Endothelial cell of umbilical vein (primary cell): ENCODE measurements at regions not wholly inside any gene's neighbourhood (a gene's known extent, or its start where the extent isn't known, plus 50 kb on each side); places are given as distances from the start of the nearest gene placed in this dataset.

ENCODE experiments used
- EZH2 ChIP-seq: IDR thresholded peaks from 2 replicates; pipeline ENCODE4 v1.6.1; 2012; ENCODE audit warnings: borderline replicate concordance, low read depth, mild to moderate bottlenecking, moderate library complexity, low read length, inconsistent platforms; ENCODE audit not compliant: severe bottlenecking
- FOS ChIP-seq: IDR thresholded peaks from 2 replicates; pipeline ENCODE4 v1.6.1; 2011; ENCODE audit warnings: mild to moderate bottlenecking, low read length, moderate library complexity, borderline replicate concordance; ENCODE audit not compliant: insufficient read depth
- GATA2 ChIP-seq: IDR thresholded peaks from 2 replicates; pipeline ENCODE4 v1.7.0; 2011; ENCODE audit warnings: low read depth, mild to moderate bottlenecking, moderate library complexity, mixed read lengths, low read length; ENCODE audit not compliant: insufficient read length, insufficient read depth
- JUN ChIP-seq: IDR thresholded peaks from 2 replicates; pipeline ENCODE4 v1.6.1; 2011; ENCODE audit warnings: borderline replicate concordance, low read depth; ENCODE audit not compliant: insufficient read length, insufficient read depth
- MAX ChIP-seq: IDR thresholded peaks from 2 replicates; pipeline ENCODE4 v1.6.1; 2011; ENCODE audit not compliant: insufficient read depth, insufficient read length
- MYC ChIP-seq: IDR thresholded peaks from one replicate; pipeline ENCODE4 v1.6.1; 2011; ENCODE audit warnings: mild to moderate bottlenecking, low read depth, low read length
- POLR2A ChIP-seq: IDR thresholded peaks from 2 replicates; pipeline ENCODE4 v1.6.1; 2012; ENCODE audit warnings: low read depth, mild to moderate bottlenecking, control low read depth, low read length
- POLR2AphosphoS5 ChIP-seq: IDR thresholded peaks from 2 replicates; pipeline ENCODE4 v1.6.1; 2012; ENCODE audit warnings: low read depth, mild to moderate bottlenecking, control low read depth, low read length, moderate library complexity; ENCODE audit not compliant: insufficient read depth
- TF ChIP-seq, protein P1 (sequence below), 2 donors: IDR thresholded peaks; 1 replicate in 1 of 2; 2 replicates in 1 of 2; pipeline ENCODE4 v1.5.1; 2011; ENCODE audit warnings: low read length in 2 of 2, mild to moderate bottlenecking in 2 of 2, moderate library complexity in 2 of 2, control low read depth in 1 of 2, inconsistent platforms in 1 of 2, low read depth in 1 of 2; ENCODE audit not compliant: insufficient read depth in 1 of 2; ENCODE audit errors: extremely low read depth in 1 of 2

DNA sequence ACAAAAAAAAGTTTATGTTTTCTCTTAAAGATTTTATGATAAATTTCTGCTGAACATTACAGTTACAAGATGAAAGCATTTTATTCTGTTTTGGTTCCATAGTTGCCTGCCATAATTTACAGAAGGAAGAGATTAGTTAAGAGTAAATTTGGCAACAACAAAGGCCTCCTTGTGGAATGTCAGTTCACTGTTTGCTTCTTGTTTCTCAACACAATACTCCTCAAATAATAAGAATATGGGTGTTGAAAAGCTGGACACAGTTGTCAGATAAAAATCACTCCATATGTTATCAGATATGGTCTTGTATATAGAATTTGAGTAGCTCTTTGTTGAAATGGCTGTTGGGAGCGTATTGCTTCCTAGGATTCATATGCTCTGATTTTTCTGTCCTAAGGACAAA lies 359.5 kb downstream of the CPS1 start:
- TF ChIP-seq, protein P1, sequence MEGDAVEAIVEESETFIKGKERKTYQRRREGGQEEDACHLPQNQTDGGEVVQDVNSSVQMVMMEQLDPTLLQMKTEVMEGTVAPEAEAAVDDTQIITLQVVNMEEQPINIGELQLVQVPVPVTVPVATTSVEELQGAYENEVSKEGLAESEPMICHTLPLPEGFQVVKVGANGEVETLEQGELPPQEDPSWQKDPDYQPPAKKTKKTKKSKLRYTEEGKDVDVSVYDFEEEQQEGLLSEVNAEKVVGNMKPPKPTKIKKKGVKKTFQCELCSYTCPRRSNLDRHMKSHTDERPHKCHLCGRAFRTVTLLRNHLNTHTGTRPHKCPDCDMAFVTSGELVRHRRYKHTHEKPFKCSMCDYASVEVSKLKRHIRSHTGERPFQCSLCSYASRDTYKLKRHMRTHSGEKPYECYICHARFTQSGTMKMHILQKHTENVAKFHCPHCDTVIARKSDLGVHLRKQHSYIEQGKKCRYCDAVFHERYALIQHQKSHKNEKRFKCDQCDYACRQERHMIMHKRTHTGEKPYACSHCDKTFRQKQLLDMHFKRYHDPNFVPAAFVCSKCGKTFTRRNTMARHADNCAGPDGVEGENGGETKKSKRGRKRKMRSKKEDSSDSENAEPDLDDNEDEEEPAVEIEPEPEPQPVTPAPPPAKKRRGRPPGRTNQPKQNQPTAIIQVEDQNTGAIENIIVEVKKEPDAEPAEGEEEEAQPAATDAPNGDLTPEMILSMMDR (IDR thresholded peaks at IDR 0.05; ENCODE audit: extremely low read depth in 1 of 2, insufficient read depth in 1 of 2, low read depth in 1 of 2, low read length in 2 of 2) = no peak
- TF ChIP-seq POLR2A (no peak), EZH2 (no peak), JUN (no peak), FOS (no peak), MYC (no peak), MAX (no peak), GATA2 (no peak), POLR2AphosphoS5 (no peak)
